DMS79 (cell line): ENCODE measurements at regions not wholly inside any gene's neighbourhood (a gene's known extent, or its start where the extent isn't known, plus 50 kb on each side); places are given as distances from the start of the nearest gene placed in this dataset.

Source experiments
- DNase-seq: peaks from one replicate; lab custom pipeline; 2025; lab: John Stamatoyannopoulos, UW

- DNase-seq = no peak
Measured at GRCh38 chr10:121098211-121098610, 247.0 kb downstream of the WDR11 start.

- no peak for DNase-seq
Measured at GRCh38 chr10:121098751-121099150, 247.6 kb downstream of the WDR11 start.

DNA sequence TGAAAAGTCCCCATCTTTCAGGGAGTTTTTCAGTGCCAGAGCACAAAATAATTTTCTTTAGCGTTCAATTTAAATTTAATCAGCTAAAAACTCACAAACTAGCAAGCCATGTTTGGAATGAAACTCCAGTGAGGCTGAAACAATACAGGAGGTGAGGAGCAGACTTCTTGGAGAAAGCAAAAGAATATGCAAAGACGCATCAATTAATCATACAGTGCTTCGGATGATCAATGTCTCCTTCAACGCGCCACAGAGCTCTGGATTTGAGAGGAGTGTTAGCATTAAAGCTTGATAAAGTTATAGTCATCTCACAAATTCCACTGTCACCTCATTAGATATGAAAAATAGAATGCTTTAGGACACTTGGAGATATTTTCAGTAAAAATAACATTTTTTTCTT is 248.0 kb downstream of the WDR11 start:
- no peak for DNase-seq

DNA sequence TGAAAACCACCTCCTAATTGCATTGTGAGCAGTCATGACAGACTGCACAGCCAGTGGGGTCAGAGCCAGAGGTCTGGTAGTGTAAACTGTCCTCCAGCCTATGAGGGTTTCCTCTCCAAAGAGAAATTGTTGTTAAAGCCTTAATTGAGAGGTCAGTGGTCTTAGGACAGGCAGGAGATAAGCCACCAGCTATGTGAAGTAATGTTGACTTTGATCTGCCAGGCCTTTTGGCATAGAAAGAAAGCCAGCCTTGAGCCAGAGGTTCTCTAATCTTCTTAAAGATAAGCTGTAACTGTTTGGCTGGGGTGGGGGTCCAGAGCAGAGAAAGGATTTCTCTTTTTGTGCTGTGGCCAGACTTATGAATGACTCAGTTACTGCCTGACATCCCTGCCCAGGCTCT is 248.4 kb downstream of the WDR11 start:
- no peak for DNase-seq

GRCh38 chr10:121101561-121101960 is 250.4 kb downstream of the WDR11 start:
- no peak for DNase-seq

DNA sequence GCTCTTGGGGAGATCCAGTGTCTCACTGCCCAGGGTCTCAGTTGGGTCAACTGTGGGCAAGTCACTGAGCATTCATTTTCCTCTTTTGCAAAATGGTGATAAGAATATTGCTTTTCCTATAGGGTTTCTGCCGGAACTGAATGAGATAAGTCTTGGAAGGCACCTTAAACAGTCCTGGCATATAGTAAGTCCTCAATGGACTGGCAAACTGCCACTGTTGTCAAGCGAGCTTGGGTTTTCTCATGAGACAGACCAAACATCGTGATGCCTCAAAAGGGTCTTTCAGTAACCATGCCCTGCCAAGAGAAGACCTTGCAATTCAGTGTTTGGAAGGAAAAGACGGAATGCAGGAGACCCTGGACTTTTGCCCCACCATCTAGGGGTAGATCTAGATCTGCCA is 251.5 kb downstream of the WDR11 start:
- no peak for DNase-seq

DNA sequence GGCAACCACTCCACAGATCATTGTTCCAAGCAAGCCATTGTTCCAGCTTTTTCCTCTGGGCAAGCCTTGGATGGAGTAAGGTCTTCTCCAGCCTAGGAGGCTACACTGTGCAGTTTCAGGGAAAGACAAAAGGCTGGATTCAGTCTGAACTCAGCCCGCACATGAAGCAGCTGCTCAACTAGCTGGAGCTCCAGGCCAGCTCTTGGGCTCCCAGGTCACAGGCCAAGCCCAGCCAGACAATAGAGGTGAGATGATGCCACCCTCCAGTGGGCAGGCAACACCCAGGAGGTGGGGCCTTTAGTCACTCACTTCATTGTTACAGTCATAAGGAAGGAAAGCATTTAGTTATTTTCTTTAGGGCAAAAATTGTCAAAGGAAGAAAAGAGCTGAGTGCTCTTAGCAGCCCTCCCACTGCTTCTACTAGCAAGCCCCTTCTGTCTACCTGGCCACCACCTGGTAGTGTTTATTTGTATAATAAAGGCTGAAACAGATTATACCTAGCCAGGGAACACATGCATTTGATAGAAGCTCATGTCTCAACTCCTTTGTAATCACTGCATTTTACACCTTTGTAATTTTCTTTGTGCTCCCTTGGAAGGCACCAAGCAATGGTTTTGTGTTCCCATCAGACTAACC is 253.4 kb downstream of the WDR11 start:
- DNase-seq = no peak

GRCh38 chr10:121106611-121107010 is 255.4 kb downstream of the WDR11 start:
- DNase-seq = no peak

- no peak for DNase-seq
Measured at GRCh38 chr10:121108051-121108450, 256.9 kb downstream of the WDR11 start.

DNA sequence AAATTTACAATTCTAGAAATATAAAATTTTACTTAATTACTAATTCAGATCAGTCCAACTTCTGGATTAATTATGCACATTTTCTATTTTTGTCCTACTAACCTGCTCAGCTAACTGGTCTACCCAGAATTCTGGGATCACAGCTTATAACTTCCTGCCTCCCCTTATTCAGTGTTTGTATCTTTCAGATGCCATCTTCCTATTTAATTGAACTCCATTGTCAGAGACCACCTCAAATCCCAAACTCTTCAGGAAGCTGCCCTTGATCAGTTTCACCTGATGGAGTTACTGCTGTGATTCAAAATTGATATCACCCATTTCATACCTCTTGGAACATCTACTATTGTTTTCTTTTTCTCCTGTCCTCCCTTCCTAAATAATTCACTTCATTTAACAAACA is 259.2 kb downstream of the WDR11 start:
- DNase-seq = no peak

DNA sequence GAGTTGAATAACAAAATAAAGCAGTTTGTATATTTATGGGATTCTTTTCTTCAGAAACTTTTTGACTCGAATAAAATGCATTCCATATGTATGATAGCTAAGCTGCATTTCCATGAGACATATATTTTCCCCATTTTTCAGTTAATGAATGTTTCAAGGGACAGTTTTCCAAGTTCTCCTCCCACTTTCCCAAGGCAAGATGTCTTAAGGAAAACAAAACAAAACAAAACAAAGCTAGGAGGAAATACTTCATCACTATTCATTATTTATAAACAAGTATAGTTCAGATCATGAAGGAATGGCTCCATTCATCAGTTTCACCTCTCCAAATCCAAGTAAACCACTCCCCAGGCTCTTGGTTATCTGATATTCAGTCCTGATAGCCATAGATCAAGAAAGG is 261.0 kb downstream of the WDR11 start:
- DNase-seq = no peak

GRCh38 chr10:121112579-121113384 is 261.6 kb downstream of the WDR11 start:
- no peak for DNase-seq

GRCh38 chr10:121113385-121113696 is 262.2 kb downstream of the WDR11 start:
- no peak for DNase-seq

- no peak for DNase-seq
Measured at GRCh38 chr10:121113911-121114310, 262.7 kb downstream of the WDR11 start.

- no peak for DNase-seq
Measured at GRCh38 chr10:121115154-121115553, 264.0 kb downstream of the WDR11 start.

DNA sequence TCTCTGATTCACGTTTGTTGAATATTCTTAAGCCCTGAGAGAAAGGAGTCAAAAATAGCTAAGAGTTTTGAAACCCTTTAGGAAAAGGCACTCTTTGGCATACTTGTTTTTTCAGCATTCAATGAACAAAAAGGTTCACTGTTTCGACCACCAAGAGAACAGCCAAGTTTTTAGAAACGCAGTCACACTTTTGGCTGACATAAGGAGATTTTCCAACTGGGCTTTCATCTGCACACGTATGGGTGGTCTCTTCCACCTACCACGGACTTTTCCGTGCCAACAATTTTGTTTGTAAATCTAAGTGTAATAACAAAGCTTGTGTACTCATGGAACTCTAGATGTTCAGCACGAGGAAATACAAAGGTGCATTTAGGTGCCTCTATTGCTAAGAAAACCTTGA is 270.3 kb downstream of the WDR11 start:
- DNase-seq = no peak

DNA sequence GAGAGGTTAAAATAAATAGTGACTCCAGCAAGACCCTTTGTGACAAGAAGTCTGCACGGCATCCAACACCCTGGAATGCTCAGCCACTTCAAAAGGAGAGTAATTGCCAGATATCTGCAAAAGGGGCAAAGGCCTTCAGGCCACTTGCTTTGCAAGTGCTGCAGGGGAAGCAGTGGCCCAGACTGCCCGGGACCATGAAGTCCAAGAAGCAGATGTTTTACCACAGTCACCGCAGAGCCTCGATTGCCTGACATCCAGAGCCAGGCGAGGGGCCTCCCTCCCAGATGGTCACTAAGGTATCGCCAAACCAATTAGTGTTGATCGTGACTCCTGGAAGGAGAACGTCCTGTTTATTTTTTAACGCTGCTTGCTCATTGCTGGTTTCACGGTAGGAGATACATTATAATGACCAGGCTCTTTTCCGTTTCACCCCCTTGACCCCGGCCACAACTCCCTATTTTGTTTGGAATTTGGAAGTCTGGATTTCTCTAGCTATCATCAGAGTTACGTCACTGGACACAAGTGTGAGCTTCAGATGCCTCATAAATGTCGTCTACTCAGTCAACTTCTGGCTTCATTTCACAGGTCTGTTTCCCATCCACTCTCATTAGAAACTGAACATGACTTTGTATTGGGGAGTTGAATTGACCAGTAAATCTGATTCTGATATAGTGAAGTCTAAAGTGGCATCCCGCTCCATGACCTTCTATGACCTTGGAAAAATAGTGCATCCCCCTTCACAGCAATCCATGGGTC is 276.2 kb downstream of the WDR11 start:
- DNase-seq = no peak

DNA sequence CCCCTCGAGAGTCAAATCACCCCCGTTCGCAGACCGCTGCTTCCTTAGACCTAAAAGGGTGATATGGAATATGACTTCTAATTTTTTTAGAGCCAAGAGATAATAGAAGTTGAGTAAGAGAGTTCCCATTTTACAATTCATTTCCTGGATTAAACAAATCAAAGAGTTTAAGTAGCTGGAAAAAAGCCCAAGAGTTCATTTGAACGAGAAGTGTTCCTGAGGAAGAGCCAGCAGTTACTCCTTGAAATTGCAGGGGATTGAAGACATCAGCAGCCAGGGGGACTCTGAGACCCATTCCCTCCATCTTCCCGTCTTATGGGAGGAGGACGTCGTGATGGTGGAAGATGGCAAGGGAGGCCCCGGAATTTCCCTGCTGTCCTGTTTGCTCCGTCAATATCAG is 277.0 kb downstream of the WDR11 start:
- no peak for DNase-seq

GRCh38 chr10:121129266-121129665 is 278.1 kb downstream of the WDR11 start:
- DNase-seq = no peak

- DNase-seq = no peak
Measured at GRCh38 chr10:121130382-121130781, 279.2 kb downstream of the WDR11 start.

DNA sequence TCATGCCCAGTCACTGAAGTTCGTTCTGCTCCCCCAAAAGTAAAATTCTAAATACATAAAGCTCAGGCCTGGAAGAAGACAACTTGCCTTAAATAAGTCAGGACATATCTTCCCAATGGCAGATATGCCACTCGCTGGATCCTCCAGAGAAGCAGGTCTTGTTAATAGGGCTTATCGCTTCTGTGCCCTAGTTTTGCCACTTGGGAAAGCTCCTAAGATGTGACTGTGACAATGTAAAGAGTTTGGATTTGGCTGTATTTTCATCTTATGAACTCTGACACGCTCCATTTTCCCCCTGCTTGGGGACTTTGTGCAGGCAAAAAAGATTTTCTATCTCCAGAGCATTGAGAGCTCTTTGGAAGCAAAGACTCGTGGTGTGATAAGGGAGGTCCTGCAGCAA is 279.9 kb downstream of the WDR11 start:
- DNase-seq = no peak

- DNase-seq = no peak
Measured at GRCh38 chr10:121131426-121132265, 280.5 kb downstream of the WDR11 start.
